ENCODE measurements at regions not wholly inside any gene's neighbourhood (a gene's known extent, or its start where the extent isn't known, plus 50 kb on each side); places are given as distances from the start of the nearest gene placed in this dataset.
"Not testable (repeated sequence)": the region's sequence is repeated elsewhere in the genome, so short reads cannot be mapped to it uniquely, and the experiment has no call there.

DNA sequence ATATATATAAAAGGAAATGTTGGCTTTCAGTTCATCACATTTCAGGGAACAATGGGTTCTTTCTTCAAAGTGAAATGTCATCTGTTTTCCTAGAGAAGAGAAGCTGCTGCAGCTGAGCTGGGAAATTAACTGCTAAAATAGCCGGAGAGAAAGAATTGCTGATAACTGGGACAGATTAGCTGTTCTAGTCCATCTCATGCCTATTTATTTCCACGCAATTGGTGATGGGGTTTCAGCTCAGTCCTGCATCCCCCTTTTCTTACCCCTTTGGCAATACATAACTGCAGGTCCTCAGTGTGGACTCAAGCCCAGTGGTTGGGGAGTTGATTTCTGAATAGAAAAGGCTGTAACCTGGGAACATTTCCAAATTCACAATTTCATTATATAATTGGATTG lies 436.9 kb upstream of the TMEM132C start:
- DNase-seq (ENCODE audit: insufficient read length, low spot score, missing footprints), result no peak
- Histone ChIP-seq H3K9me3 (ENCODE audit: low read depth, low read length) (no peaks in the 10 kb centered on the region), H3K4me3 (ENCODE audit: insufficient read depth, low read length) (no peak overlapping the region), H3K27me3 (ENCODE audit: insufficient read depth, low read length) (no peaks in the 10 kb centered on the region), H3K27ac (ENCODE audit: low read depth, low read length) (no peak overlapping the region), H3K4me2 (ENCODE audit: insufficient read depth, low read length) (no peak overlapping the region), H3K79me2 (ENCODE audit: insufficient read depth, low read length) (no peaks in the 10 kb centered on the region), H4K20me1 (ENCODE audit: insufficient read depth, low read length) (no peaks in the 10 kb centered on the region), H3K36me3 (ENCODE audit: insufficient read depth, low read length) (no peaks in the 10 kb centered on the region), H2AFZ (ENCODE audit: low read length) (no peak overlapping the region), H3K4me1 (ENCODE audit: insufficient read depth, low read length) (no peaks in the 10 kb centered on the region)
- TF ChIP-seq CTCF (IDR thresholded peaks at IDR 0.05; ENCODE audit: extremely low read depth, low read depth, low read length), result no peak

DNA sequence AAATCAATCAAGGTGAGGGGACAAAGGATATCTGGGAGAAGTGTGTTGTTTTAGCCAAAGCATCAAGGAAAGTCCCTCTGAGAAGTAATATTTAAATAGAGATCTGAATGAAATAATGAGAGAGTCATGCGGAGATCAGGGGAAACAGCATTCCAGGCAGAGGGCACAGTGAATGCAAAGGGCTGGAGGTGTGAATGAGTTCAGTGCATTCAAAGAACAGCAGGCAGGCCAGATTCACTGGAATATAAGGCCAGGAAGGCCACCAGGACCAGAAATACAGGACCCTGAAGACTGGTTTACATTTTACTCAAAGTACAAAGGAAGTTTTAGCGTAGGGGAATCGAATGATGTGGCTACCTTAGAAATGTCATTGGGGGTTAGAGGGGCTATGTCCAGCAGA lies 436.2 kb upstream of the TMEM132C start:
- DNase-seq (ENCODE audit: insufficient read length, low spot score, missing footprints), result no peak
- no peak for TF ChIP-seq CTCF (IDR thresholded peaks at IDR 0.05; ENCODE audit: extremely low read depth, low read depth, low read length)

DNA sequence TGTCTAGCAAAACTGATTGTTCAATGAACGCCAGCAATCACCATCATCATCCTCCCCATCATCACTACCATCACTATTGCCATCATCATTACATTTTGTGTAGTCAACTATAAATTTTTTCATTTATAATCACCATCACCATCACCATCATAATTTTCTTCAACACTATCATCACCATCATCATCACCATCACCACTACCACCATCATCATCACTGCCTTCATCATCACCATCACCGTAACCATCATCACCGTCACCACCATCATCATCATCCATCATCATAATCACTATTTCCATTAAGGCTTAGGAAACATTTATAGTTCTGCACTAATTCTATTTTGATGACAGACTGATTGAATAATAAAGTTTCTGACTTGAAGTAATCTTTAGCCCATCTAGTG lies 434.8 kb upstream of the TMEM132C start:
- no peak for DNase-seq (ENCODE audit: insufficient read length, low spot score, missing footprints)
- Histone ChIP-seq H2AFZ (ENCODE audit: low read length) (no peak overlapping the region), H3K79me2 (ENCODE audit: insufficient read depth, low read length) (no peaks in the 10 kb centered on the region), H3K27ac (ENCODE audit: low read depth, low read length) (no peak overlapping the region), H3K9me3 (ENCODE audit: low read depth, low read length) (no peaks in the 10 kb centered on the region), H4K20me1 (ENCODE audit: insufficient read depth, low read length) (no peaks in the 10 kb centered on the region), H3K27me3 (ENCODE audit: insufficient read depth, low read length) (no peaks in the 10 kb centered on the region), H3K36me3 (ENCODE audit: insufficient read depth, low read length) (no peaks in the 10 kb centered on the region), H3K4me1 (ENCODE audit: insufficient read depth, low read length) (no peaks in the 10 kb centered on the region), H3K4me3 (ENCODE audit: insufficient read depth, low read length) (no peak overlapping the region), H3K4me2 (ENCODE audit: insufficient read depth, low read length) (no peak overlapping the region)
- TF ChIP-seq CTCF (IDR thresholded peaks at IDR 0.05; ENCODE audit: extremely low read depth, low read depth, low read length), result no peak

More for the DNA sequence above, 436.2 kb upstream of the TMEM132C start:
- Histone ChIP-seq H4K20me1 (ENCODE audit: insufficient read depth, low read length) (no peaks in the 10 kb centered on the region), H3K9me3 (ENCODE audit: low read depth, low read length) (no peaks in the 10 kb centered on the region), H2AFZ (ENCODE audit: low read length) (no peak overlapping the region), H3K27ac (ENCODE audit: low read depth, low read length) (no peak overlapping the region), H3K27me3 (ENCODE audit: insufficient read depth, low read length) (no peaks in the 10 kb centered on the region), H3K4me3 (ENCODE audit: insufficient read depth, low read length) (no peak overlapping the region), H3K4me1 (ENCODE audit: insufficient read depth, low read length) (no peaks in the 10 kb centered on the region), H3K79me2 (ENCODE audit: insufficient read depth, low read length) (no peaks in the 10 kb centered on the region), H3K4me2 (ENCODE audit: insufficient read depth, low read length) (no peak overlapping the region), H3K36me3 (ENCODE audit: insufficient read depth, low read length) (no peaks in the 10 kb centered on the region)

DNA sequence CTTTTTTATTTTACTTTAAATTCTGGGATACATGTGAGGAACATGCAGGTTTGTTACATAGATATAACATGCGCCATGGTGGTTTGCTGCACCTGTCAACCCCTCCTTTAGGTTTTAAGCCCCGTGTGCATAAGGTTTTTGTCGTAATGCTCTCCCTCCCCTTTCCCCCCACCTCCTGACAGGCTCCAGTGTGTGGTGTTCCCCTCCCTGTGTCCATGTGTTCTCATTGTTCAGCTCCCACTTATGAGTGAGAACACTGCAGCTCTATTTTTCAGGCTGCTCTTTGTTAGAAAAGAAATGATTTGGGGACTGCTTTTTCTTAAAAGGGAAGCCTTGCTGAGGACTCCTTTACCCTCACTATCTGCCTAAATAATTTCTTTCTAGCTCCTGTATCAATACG lies 430.2 kb upstream of the TMEM132C start:
- not testable (repeated sequence) for H3K4me3 ChIP-seq (ENCODE audit: insufficient read depth, low read length); H3K9me3 ChIP-seq (ENCODE audit: low read depth, low read length); H3K36me3 ChIP-seq (ENCODE audit: insufficient read depth, low read length); H3K4me1 ChIP-seq (ENCODE audit: insufficient read depth, low read length); H3K27ac ChIP-seq (ENCODE audit: low read depth, low read length); H3K27me3 ChIP-seq (ENCODE audit: insufficient read depth, low read length); H3K79me2 ChIP-seq (ENCODE audit: insufficient read depth, low read length); H4K20me1 ChIP-seq (ENCODE audit: insufficient read depth, low read length); H3K4me2 ChIP-seq (ENCODE audit: insufficient read depth, low read length); H2AFZ ChIP-seq (ENCODE audit: low read length); DNase-seq (ENCODE audit: insufficient read length, low spot score, missing footprints)

- H3K4me2 ChIP-seq (ENCODE audit: insufficient read depth, low read length), result no peak overlapping the region
- H3K4me3 ChIP-seq (ENCODE audit: insufficient read depth, low read length), result no peak overlapping the region
- H3K36me3 ChIP-seq (ENCODE audit: insufficient read depth, low read length), result no peaks in the 10 kb centered on the region
- H3K9me3 ChIP-seq (ENCODE audit: low read depth, low read length), result no peaks in the 10 kb centered on the region
- TF ChIP-seq CTCF (IDR thresholded peaks at IDR 0.05; ENCODE audit: extremely low read depth, low read depth, low read length), result no peak
- H3K27ac ChIP-seq (ENCODE audit: low read depth, low read length), result no peak overlapping the region
- H2AFZ ChIP-seq (ENCODE audit: low read length), result no peak overlapping the region
- H3K79me2 ChIP-seq (ENCODE audit: insufficient read depth, low read length), result no peaks in the 10 kb centered on the region
- no peaks in the 10 kb centered on the region for H3K4me1 ChIP-seq (ENCODE audit: insufficient read depth, low read length)
- H4K20me1 ChIP-seq (ENCODE audit: insufficient read depth, low read length), result no peaks in the 10 kb centered on the region
- no peaks in the 10 kb centered on the region for H3K27me3 ChIP-seq (ENCODE audit: insufficient read depth, low read length)
- no peak for DNase-seq (ENCODE audit: insufficient read length, low spot score, missing footprints)
Measured at GRCh38 chr12:127857661-127858060, 409.3 kb upstream of the TMEM132C start.
